ENCODE measurements at regions not wholly inside any gene's neighbourhood (a gene's known extent, or its start where the extent isn't known, plus 50 kb on each side); places are given as distances from the start of the nearest gene placed in this dataset.

- TF ChIP-seq EZH2phosphoT487 (IDR thresholded peaks at IDR 0.05; ENCODE audit: borderline replicate concordance, low read depth, low read length) (no peak), CTCF (conservative IDR thresholded peaks at IDR 0.05; ENCODE audit: low read length) (no peak)
- no peaks in the 10 kb centered on the region for H4K20me1 ChIP-seq (ENCODE audit: insufficient read depth, low read length)
- intact Hi-C loops (cut with micrococcal nuclease; ENCODE audit: unreplicated experiment), result no loop called here
- ChIA-PET CTCF (ENCODE audit: unreplicated experiment) (no interaction called here), POLR2A (no interaction called here)
- no peaks in the 10 kb centered on the region for H3K4me1 ChIP-seq (ENCODE audit: insufficient read depth, low read length, poor library complexity, severe bottlenecking)
- H3K9me3 ChIP-seq (ENCODE audit: low read length), result no peaks in the 10 kb centered on the region
- DNase-seq (ENCODE audit: low spot score), result no peak
- no peak overlapping the region for H3K27ac ChIP-seq (ENCODE audit: low read depth, low read length, poor library complexity, severe bottlenecking)
- H3K36me3 ChIP-seq (ENCODE audit: insufficient read depth, low read length), result no peaks in the 10 kb centered on the region
- H3K9me2 ChIP-seq (ENCODE audit: insufficient read depth, low read length), result no peaks in the 10 kb centered on the region
- H3K79me2 ChIP-seq (ENCODE audit: insufficient read depth, low read depth, low read length), result no peaks in the 10 kb centered on the region
- no TSS peak for BruUV-seq (replicated peaks)
- H2AFZ ChIP-seq (ENCODE audit: low read length), result no peak overlapping the region
- no peak overlapping the region for H3K4me3 ChIP-seq (ENCODE audit: low read depth, low read length, poor library complexity, severe bottlenecking)
- no peak overlapping the region for H3K4me2 ChIP-seq (ENCODE audit: low read length)
Observed at GRCh38 chr20:52643034-52643433, 329.1 kb upstream of the TSHZ2 start.

- Histone ChIP-seq H3K9me2 (ENCODE audit: insufficient read depth, low read length) (no peaks in the 10 kb centered on the region), H3K4me3 (ENCODE audit: low read depth, low read length, poor library complexity, severe bottlenecking) (no peak overlapping the region), H3K9me3 (ENCODE audit: low read length) (no peaks in the 10 kb centered on the region), H3K27ac (ENCODE audit: low read depth, low read length, poor library complexity, severe bottlenecking) (no peak overlapping the region), H3K36me3 (ENCODE audit: insufficient read depth, low read length) (no peaks in the 10 kb centered on the region), H4K20me1 (ENCODE audit: insufficient read depth, low read length) (no peaks in the 10 kb centered on the region), H2AFZ (ENCODE audit: low read length) (no peak overlapping the region), H3K4me1 (ENCODE audit: insufficient read depth, low read length, poor library complexity, severe bottlenecking) (no peaks in the 10 kb centered on the region), H3K4me2 (ENCODE audit: low read length) (no peak overlapping the region), H3K79me2 (ENCODE audit: insufficient read depth, low read depth, low read length) (no peaks in the 10 kb centered on the region)
- no TSS peak for BruUV-seq (replicated peaks)
- intact Hi-C loops (cut with micrococcal nuclease; ENCODE audit: unreplicated experiment), result no loop called here
- ChIA-PET CTCF (ENCODE audit: unreplicated experiment) (no interaction called here), POLR2A (no interaction called here)
- no peak for TF ChIP-seq CTCF (conservative IDR thresholded peaks at IDR 0.05; ENCODE audit: low read length)
- TF ChIP-seq EZH2phosphoT487 (IDR thresholded peaks at IDR 0.05; ENCODE audit: borderline replicate concordance, low read depth, low read length), result no peak
- DNase-seq (ENCODE audit: low spot score), result no peak
Observed at GRCh38 chr20:52637201-52637600, 335.0 kb upstream of the TSHZ2 start.

- H3K79me2 ChIP-seq (ENCODE audit: insufficient read depth, low read depth, low read length), result no peaks in the 10 kb centered on the region
- no peaks in the 10 kb centered on the region for H4K20me1 ChIP-seq (ENCODE audit: insufficient read depth, low read length)
- H2AFZ ChIP-seq (ENCODE audit: low read length), result no peak overlapping the region
- intact Hi-C loops (cut with micrococcal nuclease; ENCODE audit: unreplicated experiment), result no loop called here
- H3K4me2 ChIP-seq (ENCODE audit: low read length), result no peak overlapping the region
- H3K4me3 ChIP-seq (ENCODE audit: low read depth, low read length, poor library complexity, severe bottlenecking), result no peak overlapping the region
- H3K9me2 ChIP-seq (ENCODE audit: insufficient read depth, low read length), result no peaks in the 10 kb centered on the region
- no peak for DNase-seq (ENCODE audit: low spot score)
- TF ChIP-seq CTCF (conservative IDR thresholded peaks at IDR 0.05; ENCODE audit: low read length) (no peak), EZH2phosphoT487 (IDR thresholded peaks at IDR 0.05; ENCODE audit: borderline replicate concordance, low read depth, low read length) (no peak)
- no peaks in the 10 kb centered on the region for H3K36me3 ChIP-seq (ENCODE audit: insufficient read depth, low read length)
- POLR2A ChIA-PET, result interaction anchor here (0.5 to 0.7 kb wide), 3 partner anchors 63 to 1334 kb away, joined by 3 to 7 read pairs (median 3); no protein-coding TSS in a partner anchor
- CTCF ChIA-PET (ENCODE audit: unreplicated experiment), result no interaction called here
- H3K4me1 ChIP-seq (ENCODE audit: insufficient read depth, low read length, poor library complexity, severe bottlenecking), result no peaks in the 10 kb centered on the region
- no TSS peak for BruUV-seq (replicated peaks)
- H3K9me3 ChIP-seq (ENCODE audit: low read length), result no peaks in the 10 kb centered on the region
- H3K27ac ChIP-seq (ENCODE audit: low read depth, low read length, poor library complexity, severe bottlenecking), result no peak overlapping the region
Observed at GRCh38 chr20:52631469-52631868, 340.7 kb upstream of the TSHZ2 start.
